ENCODE measurements at regions not wholly inside any gene's neighbourhood (a gene's known extent, or its start where the extent isn't known, plus 50 kb on each side); places are given as distances from the start of the nearest gene placed in this dataset.

GRCh38 chr1:115203287-115203686, 114.0 kb upstream of the TSPAN2 start:
- DNase-seq (ENCODE audit: low read depth) = no peak

- no peak for DNase-seq (ENCODE audit: low read depth)
Observed at GRCh38 chr1:115201598-115201997, 112.3 kb upstream of the TSPAN2 start.

- DNase-seq (ENCODE audit: low read depth) = no peak
Observed at GRCh38 chr1:115199416-115200132, 110.3 kb upstream of the TSPAN2 start.

GRCh38 chr1:115198938-115199337, 109.6 kb upstream of the TSPAN2 start:
- DNase-seq (ENCODE audit: low read depth) = peak; percentile 43

- no peak for DNase-seq (ENCODE audit: low read depth)
Observed at GRCh38 chr1:115196296-115196695, 107.0 kb upstream of the TSPAN2 start.

GRCh38 chr1:115194506-115194905, 105.2 kb upstream of the TSPAN2 start:
- no peak for DNase-seq (ENCODE audit: low read depth)

- DNase-seq (ENCODE audit: low read depth) = no peak
Observed at GRCh38 chr1:115193046-115193828, 103.9 kb upstream of the TSPAN2 start.

- DNase-seq (ENCODE audit: low read depth) = no peak
Observed at GRCh38 chr1:115192200-115192767, 103.0 kb upstream of the TSPAN2 start.

GRCh38 chr1:115191691-115192090, 102.4 kb upstream of the TSPAN2 start:
- DNase-seq (ENCODE audit: low read depth) = no peak

GRCh38 chr1:115190540-115191170, 101.4 kb upstream of the TSPAN2 start:
- DNase-seq (ENCODE audit: low read depth) = no peak

- DNase-seq (ENCODE audit: low read depth) = peak; percentile 94
Observed at GRCh38 chr1:115189814-115190539, 100.7 kb upstream of the TSPAN2 start.

- DNase-seq (ENCODE audit: low read depth) = no peak
Observed at GRCh38 chr1:115188680-115189395, 99.5 kb upstream of the TSPAN2 start.

- DNase-seq (ENCODE audit: low read depth) = no peak
Observed at GRCh38 chr1:115186711-115187265, 97.5 kb upstream of the TSPAN2 start.

- no peak for DNase-seq (ENCODE audit: low read depth)
Observed at GRCh38 chr1:115185336-115185735, 96.0 kb upstream of the TSPAN2 start.

GRCh38 chr1:115184951-115185331, 95.6 kb upstream of the TSPAN2 start:
- peak; percentile 69 for DNase-seq (ENCODE audit: low read depth)

GRCh38 chr1:115184260-115184950, 95.1 kb upstream of the TSPAN2 start:
- no peak for DNase-seq (ENCODE audit: low read depth)

- no peak for DNase-seq (ENCODE audit: low read depth)
Observed at GRCh38 chr1:115183721-115184259, 94.5 kb upstream of the TSPAN2 start.

- no peak for DNase-seq (ENCODE audit: low read depth)
Observed at GRCh38 chr1:115183158-115183557, 93.9 kb upstream of the TSPAN2 start.

- DNase-seq (ENCODE audit: low read depth) = no peak
Observed at GRCh38 chr1:115182012-115182715, 92.9 kb upstream of the TSPAN2 start.

Measured in GM04503 (cell line).